LNCaP clone FGC (cell line): ENCODE measurements at regions not wholly inside any gene's neighbourhood (a gene's known extent, or its start where the extent isn't known, plus 50 kb on each side); places are given as distances from the start of the nearest gene placed in this dataset.

Source experiments
- DNase-seq: peaks from one replicate; pipeline ENCODE4 v3.0.0-alpha.2; 2011; ENCODE audit warnings: low read depth
- H3K4me3 ChIP-seq: 2 replicates; pipeline ENCODE4 v1.5.1; 2011; ENCODE audit warnings: mild to moderate bottlenecking, low read depth, low read length, control low read depth
- TF ChIP-seq, protein P1 (sequence below): IDR thresholded peaks from 2 replicates; pipeline ENCODE4 v1.5.1; 2012; ENCODE audit warnings: mild to moderate bottlenecking; ENCODE audit not compliant: control insufficient read depth, insufficient read depth; ENCODE audit errors: extremely low read depth

GRCh38 chr2:239669899-239670460 lies 269.2 kb upstream of the HDAC4 start:
- H3K4me3 ChIP-seq, result no peak overlapping the region
- DNase-seq, result no peak
- TF ChIP-seq, protein P1, sequence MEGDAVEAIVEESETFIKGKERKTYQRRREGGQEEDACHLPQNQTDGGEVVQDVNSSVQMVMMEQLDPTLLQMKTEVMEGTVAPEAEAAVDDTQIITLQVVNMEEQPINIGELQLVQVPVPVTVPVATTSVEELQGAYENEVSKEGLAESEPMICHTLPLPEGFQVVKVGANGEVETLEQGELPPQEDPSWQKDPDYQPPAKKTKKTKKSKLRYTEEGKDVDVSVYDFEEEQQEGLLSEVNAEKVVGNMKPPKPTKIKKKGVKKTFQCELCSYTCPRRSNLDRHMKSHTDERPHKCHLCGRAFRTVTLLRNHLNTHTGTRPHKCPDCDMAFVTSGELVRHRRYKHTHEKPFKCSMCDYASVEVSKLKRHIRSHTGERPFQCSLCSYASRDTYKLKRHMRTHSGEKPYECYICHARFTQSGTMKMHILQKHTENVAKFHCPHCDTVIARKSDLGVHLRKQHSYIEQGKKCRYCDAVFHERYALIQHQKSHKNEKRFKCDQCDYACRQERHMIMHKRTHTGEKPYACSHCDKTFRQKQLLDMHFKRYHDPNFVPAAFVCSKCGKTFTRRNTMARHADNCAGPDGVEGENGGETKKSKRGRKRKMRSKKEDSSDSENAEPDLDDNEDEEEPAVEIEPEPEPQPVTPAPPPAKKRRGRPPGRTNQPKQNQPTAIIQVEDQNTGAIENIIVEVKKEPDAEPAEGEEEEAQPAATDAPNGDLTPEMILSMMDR, result no peak

- TF ChIP-seq, protein P1, result no peak
Observed at GRCh38 chr2:239669181-239669898, 268.5 kb upstream of the HDAC4 start.

GRCh38 chr2:239668651-239669050 lies 267.8 kb upstream of the HDAC4 start:
- TF ChIP-seq, protein P1, result no peak
- H3K4me3 ChIP-seq, result no peak overlapping the region
- no peak for DNase-seq

More at GRCh38 chr2:239669181-239669898, 268.5 kb upstream of the HDAC4 start:
- H3K4me3 ChIP-seq, result no peak overlapping the region
- DNase-seq, result no peak

GRCh38 chr2:239668042-239668441 lies 267.2 kb upstream of the HDAC4 start:
- no peak for DNase-seq
- TF ChIP-seq, protein P1, result no peak

GRCh38 chr2:239667431-239667985 lies 266.7 kb upstream of the HDAC4 start:
- H3K4me3 ChIP-seq, result no peak overlapping the region
- TF ChIP-seq, protein P1, result no peak
- no peak for DNase-seq

More at GRCh38 chr2:239668042-239668441, 267.2 kb upstream of the HDAC4 start:
- H3K4me3 ChIP-seq, result no peak overlapping the region

DNA sequence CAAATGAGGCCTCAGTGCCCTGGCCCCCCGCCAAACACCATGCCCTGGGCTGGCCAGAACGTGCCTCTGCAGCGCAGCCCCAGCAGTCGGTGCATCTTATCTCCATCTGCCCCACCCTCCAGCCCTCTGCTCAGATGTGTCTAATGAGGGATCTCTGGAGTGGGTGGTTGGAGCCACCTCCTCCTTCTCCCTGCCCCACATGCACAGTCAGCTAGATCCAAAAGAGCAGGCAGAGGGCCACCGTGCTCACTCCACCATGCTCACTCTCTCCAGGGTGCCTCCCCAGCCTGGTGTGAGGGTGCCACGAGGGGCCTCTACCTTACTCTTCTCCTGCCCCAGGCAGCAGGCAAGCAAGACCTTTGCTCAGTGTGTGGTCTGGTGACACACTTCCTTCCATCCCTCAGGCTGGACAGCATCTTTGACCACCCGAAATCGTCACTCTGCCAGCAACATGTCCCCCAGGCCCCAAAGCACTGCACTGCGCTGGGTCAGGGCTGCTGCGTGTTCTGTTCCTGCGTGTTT lies 266.1 kb upstream of the HDAC4 start:
- no peak overlapping the region for H3K4me3 ChIP-seq
- DNase-seq, result no peak
- TF ChIP-seq, protein P1, result no peak
